HG03064 (cell line): ENCODE measurements at regions not wholly inside any gene's neighbourhood (a gene's known extent, or its start where the extent isn't known, plus 50 kb on each side); places are given as distances from the start of the nearest gene placed in this dataset.
"Not testable (repeated sequence)": the region's sequence is repeated elsewhere in the genome, so short reads cannot be mapped to it uniquely, and the experiment has no call there.

Experiments used
- ATAC-seq: cut with Tn5 transposase; IDR thresholded peaks from one replicate; pipeline ENCODE4 v1.9.1; 2021; ENCODE audit warnings: low read depth; ENCODE audit not compliant: unreplicated experiment

DNA sequence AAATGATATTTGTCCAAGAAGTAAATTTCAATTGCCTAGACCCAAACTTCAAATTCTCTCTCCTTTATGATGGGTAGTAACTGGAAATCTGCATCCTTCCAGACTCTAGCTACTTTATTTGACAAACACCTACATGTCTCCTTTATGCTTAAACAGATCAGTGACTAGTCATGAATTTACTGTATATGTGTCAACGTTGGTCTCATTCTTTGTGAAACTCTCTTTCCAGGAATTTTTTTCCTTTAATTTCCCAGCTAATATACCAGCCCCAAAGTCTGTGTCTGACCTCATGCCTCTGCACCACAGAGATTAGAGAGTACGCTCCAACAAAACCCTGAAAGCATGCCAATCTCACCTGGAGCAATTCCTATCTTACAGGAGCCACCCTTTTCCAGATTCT, 811.2 kb upstream of the NCAM2 start:
- no peak for ATAC-seq

DNA sequence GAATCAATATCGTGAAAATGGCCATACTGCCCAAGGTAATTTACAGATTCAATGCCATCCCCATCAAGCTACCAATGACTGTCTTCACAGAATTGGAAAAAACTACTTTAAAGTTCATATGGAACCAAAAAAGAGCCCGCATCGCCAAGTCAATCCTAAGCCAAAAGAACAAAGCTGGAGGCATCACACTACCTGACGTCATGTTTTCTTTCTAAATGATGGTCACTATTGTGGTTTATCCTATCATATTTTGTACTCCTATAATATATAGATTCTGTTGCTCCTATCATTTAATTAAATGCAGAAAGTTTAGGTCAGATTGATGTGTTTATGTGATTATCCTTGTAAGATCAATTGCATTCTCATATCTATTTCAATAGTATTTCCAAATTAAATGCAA, 796.9 kb upstream of the NCAM2 start:
- not testable (repeated sequence) for ATAC-seq

DNA sequence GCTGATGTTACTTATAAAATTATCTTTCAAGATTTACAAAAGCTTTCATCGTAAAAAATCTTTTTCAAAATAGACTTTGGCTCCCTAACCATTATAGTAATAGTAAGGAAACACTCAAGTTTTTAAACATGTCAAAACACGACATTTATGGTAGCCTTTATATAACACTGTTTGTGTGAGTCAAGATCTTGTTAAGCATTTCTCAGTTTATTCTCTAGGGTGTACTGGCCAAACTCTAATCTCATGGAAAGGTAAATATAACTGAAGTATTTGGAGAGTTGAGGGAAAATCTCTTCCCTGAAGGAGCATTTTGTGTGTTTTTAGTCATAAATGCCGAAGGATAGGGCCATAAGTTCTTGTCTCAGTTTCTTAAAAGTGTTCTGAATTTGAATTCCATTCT, 790.9 kb upstream of the NCAM2 start:
- ATAC-seq = no peak

- ATAC-seq = no peak
Observed at GRCh38 chr21:20215959-20216358, 782.2 kb upstream of the NCAM2 start.

- no peak for ATAC-seq
Observed at GRCh38 chr21:20220586-20220985, 777.6 kb upstream of the NCAM2 start.

- ATAC-seq = not testable (repeated sequence)
Observed at GRCh38 chr21:20221981-20222380, 776.2 kb upstream of the NCAM2 start.

GRCh38 chr21:20236649-20237048, 761.6 kb upstream of the NCAM2 start:
- ATAC-seq = not testable (repeated sequence)

GRCh38 chr21:20249401-20249800, 748.8 kb upstream of the NCAM2 start:
- ATAC-seq = no peak

DNA sequence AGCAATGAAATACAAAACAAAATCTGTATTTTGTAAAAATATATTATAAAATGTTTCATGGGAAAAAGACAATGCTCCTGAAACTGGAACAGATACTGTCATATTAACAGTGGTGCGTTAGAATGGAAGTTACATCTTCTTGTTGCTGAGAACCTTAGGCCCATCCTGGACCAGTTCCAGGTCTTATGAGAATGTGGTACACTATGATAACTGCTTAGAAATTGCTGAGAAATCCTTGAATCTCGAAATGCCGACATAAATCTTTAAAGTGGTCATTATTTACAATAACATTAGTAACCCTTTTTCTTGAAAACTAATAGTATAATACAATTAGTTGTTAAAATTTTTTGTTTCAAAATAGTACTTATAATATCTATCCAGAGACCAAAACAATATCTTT, 747.9 kb upstream of the NCAM2 start:
- ATAC-seq = no peak

- no peak for ATAC-seq
Observed at GRCh38 chr21:20253261-20253660, 744.9 kb upstream of the NCAM2 start.

- no peak for ATAC-seq
Observed at GRCh38 chr21:20254964-20255363, 743.2 kb upstream of the NCAM2 start.

DNA sequence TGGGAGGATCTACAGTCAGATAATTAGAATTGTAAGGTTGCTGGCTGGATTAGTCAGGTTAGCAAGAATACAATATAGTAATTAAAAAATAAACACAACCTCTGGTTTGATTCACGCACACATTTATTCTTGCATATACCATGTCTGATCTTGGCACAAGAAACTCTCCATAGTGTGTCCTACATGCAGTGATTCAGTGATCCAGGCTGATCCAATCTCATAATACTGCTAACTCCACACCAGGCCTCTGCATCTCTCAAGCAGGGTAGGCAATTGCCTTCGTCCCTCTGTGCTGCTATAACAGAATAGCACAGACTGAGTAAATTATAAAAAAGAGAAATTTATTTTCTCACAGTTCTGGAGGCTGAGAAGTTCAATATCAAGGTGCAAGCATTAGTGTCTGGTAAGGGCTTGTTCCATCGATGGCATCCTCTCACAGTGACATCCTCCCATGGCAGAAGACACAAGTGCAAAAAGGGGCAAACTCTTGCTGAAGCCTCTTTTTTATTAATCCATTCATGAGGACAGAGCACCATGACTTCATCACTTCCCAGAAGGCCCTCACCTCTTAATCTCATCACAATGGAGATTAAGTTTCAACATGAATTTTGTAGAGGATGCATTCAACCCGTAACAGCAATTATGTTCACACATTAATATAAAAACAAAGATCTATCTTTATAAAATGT, 741.0 kb upstream of the NCAM2 start:
- no peak for ATAC-seq

- ATAC-seq = no peak
Observed at GRCh38 chr21:20258542-20258941, 739.7 kb upstream of the NCAM2 start.

GRCh38 chr21:20259031-20259867, 739.0 kb upstream of the NCAM2 start:
- no peak for ATAC-seq

DNA sequence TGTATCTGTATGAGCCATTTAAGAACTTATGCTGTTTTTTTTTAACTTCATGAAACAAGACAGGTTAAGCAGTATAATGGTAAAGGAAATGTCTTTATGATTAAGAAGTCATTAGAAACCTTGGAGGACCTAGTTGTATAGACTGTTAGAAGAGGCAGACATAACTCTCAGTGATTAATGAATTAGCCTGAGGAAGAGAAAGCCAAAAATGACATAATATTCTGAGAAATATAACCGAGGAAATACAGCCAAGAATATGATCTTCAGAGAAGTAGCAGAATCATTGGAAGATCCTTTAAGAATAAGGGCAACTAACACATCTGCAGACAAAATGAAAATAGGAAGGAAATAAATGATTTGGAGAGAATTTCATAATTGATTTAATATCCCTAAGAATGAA, 738.1 kb upstream of the NCAM2 start:
- no peak for ATAC-seq

- ATAC-seq = no peak
Observed at GRCh38 chr21:20261364-20261763, 736.8 kb upstream of the NCAM2 start.

DNA sequence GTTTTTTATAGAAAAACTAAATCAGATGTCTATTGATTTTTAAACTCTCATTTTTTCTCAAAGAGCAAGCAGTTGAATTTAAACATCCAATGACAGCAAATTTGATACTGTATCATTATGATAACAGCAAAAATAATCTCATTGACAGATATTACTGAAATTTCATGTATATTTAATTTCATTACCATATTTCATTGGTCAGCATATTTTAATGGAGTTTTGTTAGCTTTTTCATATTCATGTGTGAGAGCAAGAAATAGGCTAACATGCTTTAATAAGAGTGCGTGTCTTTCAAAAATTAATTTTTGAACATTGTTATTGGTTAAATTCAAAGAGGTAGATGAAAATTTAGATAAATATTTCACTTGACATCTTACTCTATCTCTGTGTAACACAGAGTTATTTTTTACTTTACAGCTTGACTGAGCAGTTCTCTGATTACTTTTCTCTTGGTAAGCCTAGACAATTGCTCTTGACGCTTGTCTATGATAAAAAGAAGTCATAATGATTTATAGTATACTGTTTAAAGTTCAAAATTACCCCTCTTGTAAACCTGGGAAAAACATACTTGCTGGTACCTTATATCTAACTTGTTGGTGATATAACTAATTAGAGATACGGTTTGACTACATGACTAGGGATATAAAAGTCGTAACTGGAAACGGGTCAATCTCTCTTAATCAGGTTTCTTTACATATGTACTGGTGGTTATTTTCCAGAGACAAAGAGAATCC, 732.3 kb upstream of the NCAM2 start:
- ATAC-seq = no peak

- no peak for ATAC-seq
Observed at GRCh38 chr21:20266441-20266710, 731.8 kb upstream of the NCAM2 start.

DNA sequence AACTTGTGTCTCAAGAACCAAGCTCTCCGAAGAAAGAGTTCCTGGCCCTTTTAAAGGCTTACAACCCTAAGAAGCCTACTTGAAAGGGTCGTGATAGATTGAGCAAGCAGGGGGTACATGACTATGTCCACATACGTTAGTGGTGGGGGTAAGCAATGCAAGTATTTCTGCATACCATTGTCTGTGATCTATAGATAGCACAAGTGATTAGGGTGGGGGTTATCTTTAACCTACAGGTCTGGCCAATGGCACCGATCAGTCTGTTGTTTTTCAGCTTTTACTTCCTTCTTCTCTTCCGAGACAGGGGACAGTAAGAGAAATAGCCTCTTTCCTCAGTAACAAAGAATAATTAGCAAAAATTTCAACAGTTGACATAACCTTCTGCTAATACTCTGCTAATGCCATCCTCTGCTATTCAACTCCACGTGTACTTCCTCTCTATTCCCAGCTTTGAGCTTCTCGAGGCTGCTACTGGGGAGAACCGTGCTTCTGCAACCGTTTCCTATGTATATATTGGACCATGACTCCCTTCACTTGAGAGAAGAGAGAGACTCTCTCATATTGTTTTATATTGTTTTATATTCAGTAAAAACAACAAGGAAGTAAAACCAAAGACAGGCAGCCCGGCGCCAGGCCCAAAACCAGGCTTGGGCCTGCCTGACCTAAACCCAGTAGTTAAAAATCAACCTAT, 727.7 kb upstream of the NCAM2 start:
- no peak for ATAC-seq

- no peak for ATAC-seq
Observed at GRCh38 chr21:20272791-20273362, 725.3 kb upstream of the NCAM2 start.

DNA sequence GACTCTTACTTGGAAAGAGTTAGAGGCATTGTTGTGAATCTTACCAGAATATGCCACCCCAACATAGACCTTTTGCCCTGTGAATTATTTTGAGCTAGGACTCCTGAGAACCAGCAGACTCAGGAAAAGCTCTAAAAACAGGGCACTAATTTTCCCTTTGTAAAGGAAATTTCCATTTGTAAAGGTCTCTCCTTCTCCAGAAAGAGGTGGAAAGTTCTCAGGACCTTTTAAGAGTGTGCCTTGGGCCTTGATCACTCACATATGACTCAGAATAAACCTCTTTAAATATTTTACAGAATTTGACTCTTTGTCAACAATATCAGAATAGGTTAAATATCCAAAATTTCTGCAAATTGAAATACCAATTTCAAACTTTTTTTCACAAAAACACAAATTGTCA, 721.8 kb upstream of the NCAM2 start:
- no peak for ATAC-seq
